Osteocyte (in vitro differentiated cells): ENCODE measurements at regions not wholly inside any gene's neighbourhood (a gene's known extent, or its start where the extent isn't known, plus 50 kb on each side); places are given as distances from the start of the nearest gene placed in this dataset.

Experiments used
- DNase-seq: peaks from one replicate; pipeline ENCODE4 v3.0.0; 2021; ENCODE audit warnings: mixed read lengths; ENCODE audit not compliant: unreplicated experiment; ENCODE audit errors: extremely low spot score
- H3K27ac Mint-ChIP-seq: one replicate; pipeline ENCODE4 v1.8.0; 2021; ENCODE audit warnings: mild to moderate bottlenecking, mixed read lengths; ENCODE audit not compliant: unreplicated experiment
- H3K27me3 Mint-ChIP-seq: one replicate; pipeline ENCODE4 v1.8.0; 2021; ENCODE audit warnings: mixed read lengths; ENCODE audit not compliant: unreplicated experiment
- H3K36me3 Mint-ChIP-seq: one replicate; pipeline ENCODE4 v1.8.0; 2021; ENCODE audit warnings: mixed read lengths; ENCODE audit not compliant: unreplicated experiment
- H3K4me1 Mint-ChIP-seq: one replicate; pipeline ENCODE4 v1.8.0; 2021; ENCODE audit warnings: mixed read lengths; ENCODE audit not compliant: unreplicated experiment
- H3K4me3 Mint-ChIP-seq: one replicate; pipeline ENCODE4 v1.8.0; 2021; ENCODE audit warnings: mild to moderate bottlenecking, moderate library complexity, mixed read lengths; ENCODE audit not compliant: unreplicated experiment
- H3K9me3 Mint-ChIP-seq: one replicate; pipeline ENCODE4 v1.8.0; 2021; ENCODE audit warnings: mixed read lengths; ENCODE audit not compliant: unreplicated experiment
- CTCF ChIP-seq: fragments of 200-600 bp; sonication (generic); IDR thresholded peaks from 2 replicates; pipeline ENCODE4 v1.5.0; 2021; ENCODE audit warnings: antibody characterized with exemption, mild to moderate bottlenecking, moderate library complexity

- TF ChIP-seq CTCF, result no peak
- H3K4me1 Mint-ChIP-seq, result no peaks in the 10 kb centered on the region
- no peak overlapping the region for H3K27ac Mint-ChIP-seq
- no peaks in the 10 kb centered on the region for H3K36me3 Mint-ChIP-seq
- H3K4me3 Mint-ChIP-seq, result no peak overlapping the region
- no peak for DNase-seq
- no peaks in the 10 kb centered on the region for H3K9me3 Mint-ChIP-seq
- H3K27me3 Mint-ChIP-seq, result no peaks in the 10 kb centered on the region
Measured at GRCh38 chr3:44030285-44030684, 211.4 kb upstream of the TOPAZ1 start.

- no peak for DNase-seq
- no peak for TF ChIP-seq CTCF
- Mint-ChIP-seq H3K27ac (no peak overlapping the region), H3K36me3 (no peaks in the 10 kb centered on the region), H3K4me1 (no peaks in the 10 kb centered on the region), H3K4me3 (no peak overlapping the region), H3K9me3 (no peaks in the 10 kb centered on the region), H3K27me3 (no peaks in the 10 kb centered on the region)
Measured at GRCh38 chr3:44030687-44031305, 210.9 kb upstream of the TOPAZ1 start.

GRCh38 chr3:44031387-44032380 is 210.0 kb upstream of the TOPAZ1 start:
- no peak for DNase-seq
- H3K27ac Mint-ChIP-seq, result no peak overlapping the region
- TF ChIP-seq CTCF, result no peak
- no peaks in the 10 kb centered on the region for H3K27me3 Mint-ChIP-seq
- no peaks in the 10 kb centered on the region for H3K36me3 Mint-ChIP-seq
- H3K4me3 Mint-ChIP-seq, result no peak overlapping the region
- no peaks in the 10 kb centered on the region for H3K4me1 Mint-ChIP-seq
- H3K9me3 Mint-ChIP-seq, result no peaks in the 10 kb centered on the region

GRCh38 chr3:44032487-44032886 is 209.2 kb upstream of the TOPAZ1 start:
- no peak for TF ChIP-seq CTCF
- H3K27ac Mint-ChIP-seq, result no peak overlapping the region
- H3K4me1 Mint-ChIP-seq, result no peaks in the 10 kb centered on the region

DNA sequence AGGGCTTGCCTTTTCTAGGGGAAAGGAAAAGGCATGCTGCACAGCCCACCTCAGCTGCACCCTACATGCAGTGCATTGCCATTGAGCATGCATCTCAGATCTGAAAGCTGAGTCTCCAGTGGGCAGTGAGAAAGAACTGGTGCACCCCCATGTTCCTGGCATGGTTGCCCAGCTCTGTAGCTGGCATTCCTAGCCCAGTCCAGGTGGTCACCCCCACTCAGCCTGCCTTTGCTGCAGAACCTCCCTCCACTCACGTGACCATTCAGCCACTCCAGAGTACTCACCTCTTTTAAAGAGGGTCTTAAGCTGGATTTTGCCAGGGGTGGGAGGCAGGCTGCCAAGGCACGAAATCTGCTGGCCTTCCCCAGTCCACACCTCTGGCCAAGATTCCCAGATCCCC is 208.6 kb upstream of the TOPAZ1 start:
- no peaks in the 10 kb centered on the region for H3K27me3 Mint-ChIP-seq

More at GRCh38 chr3:44032487-44032886, 209.2 kb upstream of the TOPAZ1 start:
- Mint-ChIP-seq H3K4me3 (no peak overlapping the region), H3K27me3 (no peaks in the 10 kb centered on the region), H3K36me3 (no peaks in the 10 kb centered on the region), H3K9me3 (no peaks in the 10 kb centered on the region)
- DNase-seq, result no peak

More for the DNA sequence above, 208.6 kb upstream of the TOPAZ1 start:
- Mint-ChIP-seq H3K4me1 (no peaks in the 10 kb centered on the region), H3K9me3 (no peaks in the 10 kb centered on the region), H3K36me3 (no peaks in the 10 kb centered on the region), H3K27ac (no peak overlapping the region), H3K4me3 (no peak overlapping the region)
- DNase-seq, result no peak
- no peak for TF ChIP-seq CTCF
